Right forelimb (tissue), 1 donor: ENCODE measurements at regions not wholly inside any gene's neighbourhood (a gene's known extent, or its start where the extent isn't known, plus 50 kb on each side); places are given as distances from the start of the nearest gene placed in this dataset.
"Not testable (repeated sequence)": the region's sequence is repeated elsewhere in the genome, so short reads cannot be mapped to it uniquely, and the experiment has no call there.

Experiments used
- DNase-seq: peaks from one replicate; pipeline ENCODE4 v3.0.0-alpha.2; 2018

GRCh38 chr12:107826276-107826675 lies 51.8 kb downstream of the ASCL4 start:
- no peak for DNase-seq

- no peak for DNase-seq
Observed at GRCh38 chr12:107829271-107829670, 54.8 kb downstream of the ASCL4 start.

GRCh38 chr12:107832441-107832840 lies 57.9 kb downstream of the ASCL4 start:
- DNase-seq = no peak

- no peak for DNase-seq
Observed at GRCh38 chr12:107840186-107840585, 65.7 kb downstream of the ASCL4 start.

- no peak for DNase-seq
Observed at GRCh38 chr12:107843351-107844311, 69.1 kb downstream of the ASCL4 start.

GRCh38 chr12:107844312-107844921 lies 69.9 kb downstream of the ASCL4 start:
- DNase-seq = no peak

GRCh38 chr12:107845226-107845979 lies 70.9 kb downstream of the ASCL4 start:
- DNase-seq = no peak

GRCh38 chr12:107845980-107846659 lies 71.6 kb downstream of the ASCL4 start:
- DNase-seq = no peak

GRCh38 chr12:107847430-107847829 lies 72.9 kb downstream of the ASCL4 start:
- DNase-seq = no peak

- DNase-seq = no peak
Observed at GRCh38 chr12:107847830-107848229, 73.3 kb downstream of the ASCL4 start.

- no peak for DNase-seq
Observed at GRCh38 chr12:107853479-107853878, 79.0 kb downstream of the ASCL4 start.

- DNase-seq = no peak
Observed at GRCh38 chr12:107855471-107855870, 81.0 kb downstream of the ASCL4 start.

- no peak for DNase-seq
Observed at GRCh38 chr12:107856096-107856495, 81.6 kb downstream of the ASCL4 start.

- DNase-seq = no peak
Observed at GRCh38 chr12:107857191-107857590, 82.7 kb downstream of the ASCL4 start.

- no peak for DNase-seq
Observed at GRCh38 chr12:107859367-107859766, 84.9 kb downstream of the ASCL4 start.

- no peak for DNase-seq
Observed at GRCh38 chr12:107864235-107864634, 89.7 kb downstream of the ASCL4 start.

GRCh38 chr12:107864727-107865126 lies 90.2 kb downstream of the ASCL4 start:
- DNase-seq = not testable (repeated sequence)

- no peak for DNase-seq
Observed at GRCh38 chr12:107873223-107873622, 98.7 kb downstream of the ASCL4 start.

GRCh38 chr12:107875786-107876185 lies 101.3 kb downstream of the ASCL4 start:
- no peak for DNase-seq

- peak; percentile 56 for DNase-seq
Observed at GRCh38 chr12:107884769-107885694, 110.5 kb downstream of the ASCL4 start.

GRCh38 chr12:107888789-107889188 lies 114.3 kb downstream of the ASCL4 start:
- no peak for DNase-seq

GRCh38 chr12:107891967-107892366 lies 117.5 kb downstream of the ASCL4 start:
- no peak for DNase-seq
